Thymus (tissue), 11 donors: ENCODE measurements at regions not wholly inside any gene's neighbourhood (a gene's known extent, or its start where the extent isn't known, plus 50 kb on each side); places are given as distances from the start of the nearest gene placed in this dataset.
"Not testable (repeated sequence)": the region's sequence is repeated elsewhere in the genome, so short reads cannot be mapped to it uniquely, and the experiment has no call there.

Experiments
- DNase-seq, 9 donors: peaks; one replicate each; pipeline ENCODE4 v3.0.0-alpha.2; 2013; ENCODE audit warnings: low spot score in 9 of 9, low read depth in 6 of 9, missing footprints in 1 of 9
- H3K27ac ChIP-seq, 2 donors: one replicate each; pipeline ENCODE4 v1.5.1; 2013; ENCODE audit warnings: control low read depth in 1 of 2, low read depth in 1 of 2, low read length in 1 of 2, mild to moderate bottlenecking in 1 of 2, moderate library complexity in 1 of 2
- H3K27me3 ChIP-seq, 2 donors: one replicate each; pipeline ENCODE4 v1.5.1; 2013; ENCODE audit warnings: low read length in 1 of 2; ENCODE audit not compliant: control insufficient read depth in 2 of 2, insufficient read depth in 1 of 2
- H3K36me3 ChIP-seq, 2 donors: one replicate each; pipeline ENCODE4 v1.5.1; 2013; ENCODE audit warnings: low read length in 1 of 2, mild to moderate bottlenecking in 1 of 2, moderate library complexity in 1 of 2; ENCODE audit not compliant: control insufficient read depth in 2 of 2, insufficient read depth in 2 of 2
- H3K4me1 ChIP-seq, 2 donors: one replicate each; pipeline ENCODE4 v1.5.1; 2013; ENCODE audit warnings: low read length in 2 of 2; ENCODE audit not compliant: control insufficient read depth in 2 of 2, insufficient read depth in 2 of 2
- H3K4me3 ChIP-seq, 2 donors: one replicate each; pipeline ENCODE4 v1.5.1; 2013; ENCODE audit warnings: low read length in 2 of 2, control low read depth in 1 of 2, mild to moderate bottlenecking in 1 of 2
- H3K9me3 ChIP-seq, 2 donors: one replicate each; pipeline ENCODE4 v1.5.1; 2013; ENCODE audit warnings: low read length in 1 of 2, mild to moderate bottlenecking in 1 of 2; ENCODE audit not compliant: control insufficient read depth in 2 of 2, insufficient read depth in 1 of 2
- WGBS: extraction: QIAGEN DNeasy Blood & Tissue Kit; methylation state at CpG from one replicate; pipeline ENCODE4 v1.1.7; 2013; 5-methylcytosine and 5-hydroxymethylcytosine counted together
- donor health status: healthy.

GRCh38 chr16:14384745-14385144, 245.3 kb downstream of the PARN start:
- WGBS: 98% methylated on average over 6 of the region's 6 CpGs
- Histone ChIP-seq H3K4me1 (no peaks in the 10 kb centered on the region), H3K4me3 (no peak overlapping the region), H3K27ac (no peak overlapping the region), H3K9me3 (no peaks in the 10 kb centered on the region), H3K36me3 (no peaks in the 10 kb centered on the region), H3K27me3 (no peaks in the 10 kb centered on the region)
- DNase-seq: no peak

GRCh38 chr16:14383844-14384243, 246.2 kb downstream of the PARN start:
- not testable (repeated sequence) for H3K27ac ChIP-seq, H3K9me3 ChIP-seq, DNase-seq, H3K36me3 ChIP-seq, H3K4me3 ChIP-seq, H3K4me1 ChIP-seq, H3K27me3 ChIP-seq
- WGBS: 98% methylated on average over 6 of the region's 6 CpGs

GRCh38 chr16:14378689-14379467, 251.2 kb downstream of the PARN start:
- Histone ChIP-seq H3K4me3 (no peak overlapping the region), H3K9me3 (no peaks in the 10 kb centered on the region), H3K4me1 (no peaks in the 10 kb centered on the region), H3K27me3 (no peaks in the 10 kb centered on the region), H3K36me3 (no peaks in the 10 kb centered on the region), H3K27ac (no peak overlapping the region)
- DNase-seq: no peak
- 96% methylated on average over 17 of the region's 17 CpGs for WGBS

GRCh38 chr16:14378131-14378551, 251.9 kb downstream of the PARN start:
- 59% methylated on average over 4 of the region's 4 CpGs for WGBS
- no peaks in the 10 kb centered on the region for H3K9me3 ChIP-seq
- no peaks in the 10 kb centered on the region for H3K27me3 ChIP-seq
- H3K36me3 ChIP-seq: no peaks in the 10 kb centered on the region
- H3K4me1 ChIP-seq: peaks cover 0 to under 1% of the 10 kb centered on the region in 2 donors
- DNase-seq: no peak
- no peak overlapping the region for H3K4me3 ChIP-seq
- no peak overlapping the region for H3K27ac ChIP-seq

GRCh38 chr16:14377326-14377725, 252.7 kb downstream of the PARN start:
- Histone ChIP-seq H3K36me3 (no peaks in the 10 kb centered on the region), H3K27ac (no peak overlapping the region), H3K4me3 (no peak overlapping the region), H3K4me1 (peaks cover 3 to 9% of the 10 kb centered on the region in 2 donors), H3K27me3 (no peaks in the 10 kb centered on the region), H3K9me3 (no peaks in the 10 kb centered on the region)
- WGBS: 85% methylated on average over 1 of the region's 1 CpG
- no peak for DNase-seq

- no peak overlapping the region for H3K27ac ChIP-seq
- no peaks in the 10 kb centered on the region for H3K9me3 ChIP-seq
- H3K4me3 ChIP-seq: no peak overlapping the region
- H3K36me3 ChIP-seq: no peaks in the 10 kb centered on the region
- DNase-seq: no peak
- H3K27me3 ChIP-seq: no peaks in the 10 kb centered on the region
- H3K4me1 ChIP-seq: peaks cover 4 to 10% of the 10 kb centered on the region in 2 donors
- WGBS: 97% methylated on average over 8 of the region's 8 CpGs
Observed at GRCh38 chr16:14375132-14375491, 254.9 kb downstream of the PARN start.

- no peaks in the 10 kb centered on the region for H3K9me3 ChIP-seq
- H3K27ac ChIP-seq: no peak overlapping the region
- H3K4me1 ChIP-seq: peaks cover 4 to 10% of the 10 kb centered on the region in 2 donors
- H3K4me3 ChIP-seq: no peak overlapping the region
- DNase-seq: no peak
- no peaks in the 10 kb centered on the region for H3K27me3 ChIP-seq
- no peaks in the 10 kb centered on the region for H3K36me3 ChIP-seq
- 86% methylated on average over 11 of the region's 11 CpGs for WGBS
Observed at GRCh38 chr16:14374451-14375131, 255.5 kb downstream of the PARN start.

- H3K4me1 ChIP-seq: peaks cover 4 to 10% of the 10 kb centered on the region in 2 donors
- H3K4me3 ChIP-seq: no peak overlapping the region
- H3K27me3 ChIP-seq: no peaks in the 10 kb centered on the region
- DNase-seq: no peak
- H3K9me3 ChIP-seq: no peaks in the 10 kb centered on the region
- WGBS: 96% methylated on average over 10 of the region's 10 CpGs
- H3K36me3 ChIP-seq: no peaks in the 10 kb centered on the region
- H3K27ac ChIP-seq: no peak overlapping the region
Observed at GRCh38 chr16:14373896-14374295, 256.2 kb downstream of the PARN start.

GRCh38 chr16:14373406-14373805, 256.7 kb downstream of the PARN start:
- H3K4me1 ChIP-seq: peaks cover 4 to 10% of the 10 kb centered on the region in 2 donors
- no peak overlapping the region for H3K27ac ChIP-seq
- no peak overlapping the region for H3K4me3 ChIP-seq
- no peaks in the 10 kb centered on the region for H3K27me3 ChIP-seq
- no peaks in the 10 kb centered on the region for H3K36me3 ChIP-seq
- H3K9me3 ChIP-seq: no peaks in the 10 kb centered on the region
- WGBS: 97% methylated on average over 13 of the region's 13 CpGs
- no peak for DNase-seq
